WTC11 (cell line): ENCODE measurements at regions not wholly inside any gene's neighbourhood (a gene's known extent, or its start where the extent isn't known, plus 50 kb on each side); places are given as distances from the start of the nearest gene placed in this dataset.

Source experiments
- CTCF ChIP-seq: fragments of 200-600 bp; IDR thresholded peaks from 2 replicates; pipeline ENCODE4 v1.8.0; 2022; ENCODE audit warnings: antibody characterized with exemption
- ESRRA ChIP-seq: sonication (generic); formaldehyde crosslinking; IDR thresholded peaks from 2 replicates; pipeline ENCODE4 v1.8.1; 2022; ENCODE audit warnings: mild to moderate bottlenecking, missing genetic modification reagents, borderline replicate concordance
- ETV6 ChIP-seq: sonication (generic); formaldehyde crosslinking; IDR thresholded peaks from 2 replicates; pipeline ENCODE4 v1.8.1; 2022; ENCODE audit warnings: mild to moderate bottlenecking, missing genetic modification reagents

GRCh38 chr20:60507087-60507694, 549.0 kb downstream of the CDH26 start:
- TF ChIP-seq CTCF: no peak
- no peak for TF ChIP-seq ETV6 (CRISPR knock-in tag)
- TF ChIP-seq ESRRA (CRISPR knock-in tag): no peak
